Activated CD8-positive, alpha-beta T cell treated with anti-CD3 and anti-CD28 coated beads for 36 hours (primary cell): ENCODE measurements at regions not wholly inside any gene's neighbourhood (a gene's known extent, or its start where the extent isn't known, plus 50 kb on each side); places are given as distances from the start of the nearest gene placed in this dataset.

Source experiments
- ATAC-seq: fragments of 200-7000 bp; cut with Tn5 transposase; one replicate; pipeline ENCODE4 v1.10.0; 2021; ENCODE audit warnings: mild to moderate bottlenecking, moderate library complexity
- CTCF ChIA-PET: fragments of 350-600 bp; sonication (Branson Sonifier 250); formaldehyde crosslinking; loops from one replicate; lab custom pipeline; 2021; ENCODE audit warnings: antibody characterized with exemption; lab: Charles Lee
- POLR2A ChIA-PET: fragments of 350-600 bp; sonication (Branson Sonifier 250); formaldehyde crosslinking; loops from one replicate; lab custom pipeline; 2021; ENCODE audit warnings: antibody characterized with exemption; lab: Charles Lee
- DNase-seq: peaks from one replicate; pipeline ENCODE4 v3.0.0-alpha.2; 2020
- H3K27ac Mint-ChIP-seq: one replicate; pipeline ENCODE4 v1.8.0; 2021; ENCODE audit warnings: mild to moderate bottlenecking, mixed read lengths
- H3K27me3 Mint-ChIP-seq: one replicate; pipeline ENCODE4 v1.8.0; 2021; ENCODE audit warnings: mixed read lengths
- H3K36me3 Mint-ChIP-seq: one replicate; pipeline ENCODE4 v1.8.0; 2021; ENCODE audit warnings: low read depth, mixed read lengths
- H3K4me1 Mint-ChIP-seq: one replicate; pipeline ENCODE4 v1.8.0; 2021; ENCODE audit warnings: low read depth, mixed read lengths
- H3K4me3 Mint-ChIP-seq: one replicate; pipeline ENCODE4 v1.8.0; 2021; ENCODE audit warnings: mild to moderate bottlenecking, moderate library complexity, mixed read lengths
- H3K9me3 Mint-ChIP-seq: one replicate; pipeline ENCODE4 v1.8.0; 2021; ENCODE audit warnings: mixed read lengths
- CTCF ChIP-seq: fragments of 200-600 bp; IDR thresholded peaks from one replicate; pipeline ENCODE4 v1.8.0; 2022; ENCODE audit warnings: antibody characterized with exemption, mild to moderate bottlenecking
- intact Hi-C: fragments of 100-400 bp; cut with micrococcal nuclease; formaldehyde crosslinking; loops from one replicate; pipeline ENCODE4 v1.10.0; 2022

GRCh38 chr3:35927441-35927840 lies 288.1 kb downstream of the ARPP21 start:
- Mint-ChIP-seq H3K4me3 (no peak overlapping the region), H3K36me3 (no peaks in the 10 kb centered on the region), H3K9me3 (no peaks in the 10 kb centered on the region), H3K27ac (no peak overlapping the region), H3K4me1 (no peaks in the 10 kb centered on the region), H3K27me3 (no peaks in the 10 kb centered on the region)
- no peak for TF ChIP-seq CTCF
- intact Hi-C loops = no loop called here
- no peak for DNase-seq
- ChIA-PET POLR2A (no interaction called here), CTCF (interaction anchor here (1.1 kb wide), 1 partner anchor 19 kb away, joined by 4 read pairs; no protein-coding TSS in a partner anchor)
- no peak for ATAC-seq

GRCh38 chr3:35929158-35929557 lies 289.8 kb downstream of the ARPP21 start:
- CTCF ChIA-PET = no interaction called here
- no peak for ATAC-seq
- no peak for DNase-seq
- Mint-ChIP-seq H3K9me3 (no peaks in the 10 kb centered on the region), H3K36me3 (no peaks in the 10 kb centered on the region), H3K27ac (no peak overlapping the region), H3K27me3 (no peaks in the 10 kb centered on the region), H3K4me3 (no peak overlapping the region), H3K4me1 (no peaks in the 10 kb centered on the region)
- TF ChIP-seq CTCF = no peak
- POLR2A ChIA-PET = no interaction called here
- intact Hi-C loops = no loop called here

- no peak overlapping the region for H3K4me3 Mint-ChIP-seq
- no peaks in the 10 kb centered on the region for H3K9me3 Mint-ChIP-seq
- no peak for TF ChIP-seq CTCF
- H3K36me3 Mint-ChIP-seq = no peaks in the 10 kb centered on the region
- ATAC-seq (no peak), DNase-seq (no peak)
- no peaks in the 10 kb centered on the region for H3K4me1 Mint-ChIP-seq
- H3K27ac Mint-ChIP-seq = no peak overlapping the region
- intact Hi-C loops = no loop called here
- ChIA-PET CTCF (no interaction called here), POLR2A (no interaction called here)
- no peaks in the 10 kb centered on the region for H3K27me3 Mint-ChIP-seq
These were observed 292.5 kb downstream of the ARPP21 start for GRCh38 chr3:35931867-35932266.

- no peaks in the 10 kb centered on the region for H3K36me3 Mint-ChIP-seq
- TF ChIP-seq CTCF = no peak
- no peaks in the 10 kb centered on the region for H3K9me3 Mint-ChIP-seq
- ChIA-PET CTCF (interaction anchor here (1.0 kb wide), 1 partner anchor 25 kb away, joined by 3 read pairs; no protein-coding TSS in a partner anchor), POLR2A (no interaction called here)
- DNase-seq = no peak
- no peak for ATAC-seq
- no peak overlapping the region for H3K4me3 Mint-ChIP-seq
- H3K27ac Mint-ChIP-seq = no peak overlapping the region
- no peaks in the 10 kb centered on the region for H3K4me1 Mint-ChIP-seq
- H3K27me3 Mint-ChIP-seq = no peaks in the 10 kb centered on the region
- intact Hi-C loops = no loop called here
These were observed 293.7 kb downstream of the ARPP21 start for GRCh38 chr3:35932995-35933394.

GRCh38 chr3:35936571-35936970 lies 297.2 kb downstream of the ARPP21 start:
- no peak for TF ChIP-seq CTCF
- Mint-ChIP-seq H3K9me3 (no peaks in the 10 kb centered on the region), H3K27ac (no peak overlapping the region), H3K27me3 (no peaks in the 10 kb centered on the region), H3K4me1 (no peaks in the 10 kb centered on the region), H3K4me3 (no peak overlapping the region), H3K36me3 (no peaks in the 10 kb centered on the region)
- CTCF ChIA-PET = no interaction called here
- ATAC-seq (no peak), DNase-seq (no peak)
- POLR2A ChIA-PET = no interaction called here
- intact Hi-C loops = no loop called here
